ENCODE measurements at regions not wholly inside any gene's neighbourhood (a gene's known extent, or its start where the extent isn't known, plus 50 kb on each side); places are given as distances from the start of the nearest gene placed in this dataset.

DNA sequence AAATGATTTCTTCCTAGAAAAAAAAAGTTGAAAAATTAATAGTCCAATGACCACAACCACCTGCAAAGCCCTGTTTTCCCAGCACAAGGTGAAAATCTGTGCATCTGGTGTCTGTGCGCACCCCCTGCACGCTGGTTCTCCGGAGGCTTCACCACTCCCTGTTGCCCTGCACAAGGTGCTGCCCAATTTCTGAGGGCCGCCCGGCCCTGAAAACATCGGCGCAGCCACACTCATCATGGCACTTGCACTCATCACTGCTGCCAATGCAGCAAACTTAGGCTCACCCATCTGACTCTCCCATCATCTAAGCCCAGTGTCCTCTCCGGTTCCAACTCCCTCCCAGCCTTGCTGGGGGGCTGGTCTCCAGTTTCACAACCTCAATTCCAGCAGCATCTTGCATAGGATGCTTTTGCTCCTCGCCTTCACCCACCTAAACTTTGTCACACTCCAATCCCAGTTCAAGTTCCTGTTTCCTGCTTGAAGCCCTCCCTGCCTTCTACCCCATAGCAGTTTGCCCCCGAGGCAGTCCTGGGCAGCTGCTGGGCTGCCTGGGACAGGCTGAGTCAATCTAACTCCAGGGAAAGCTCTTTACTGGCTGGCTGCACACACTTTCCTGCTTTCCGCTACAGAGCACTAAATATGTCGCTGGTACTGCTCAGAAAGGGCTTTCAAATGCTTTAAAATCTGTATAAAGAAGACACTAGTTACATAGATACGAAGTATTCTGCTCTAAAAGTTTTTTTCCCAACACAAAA is 522.5 kb upstream of the ID2 start:
- Histone ChIP-seq H3K27me3 (ENCODE audit: control insufficient read depth, low read length) (no peaks in the 10 kb centered on the region), H3K4me1 (ENCODE audit: control insufficient read depth, low read length) (peaks cover 21% of the 10 kb centered on the region), H3K9me2 (replicated peaks; ENCODE audit: control insufficient read depth, low read length) (no peaks in the 10 kb centered on the region), H3K36me3 (ENCODE audit: control insufficient read depth, low read length) (no peaks in the 10 kb centered on the region), H3K9me3 (ENCODE audit: control insufficient read depth, insufficient read depth, low read length) (no peaks in the 10 kb centered on the region), H3F3A (ENCODE audit: control insufficient read depth, insufficient read depth) (no peaks in the 10 kb centered on the region), H3K4me3 (ENCODE audit: low read length) (no peak overlapping the region), H3K4me2 (ENCODE audit: low read length) (no peak overlapping the region), H3K27ac (ENCODE audit: low read depth, low read length) (no peak overlapping the region), H3K79me2 (ENCODE audit: control insufficient read depth, low read length) (no peaks in the 10 kb centered on the region), H4K20me1 (ENCODE audit: control insufficient read depth, insufficient read depth, low read depth, low read length) (no peaks in the 10 kb centered on the region)
- no peak for TF ChIP-seq CTCF (IDR thresholded peaks at IDR 0.05; ENCODE audit: low read depth, low read length, poor library complexity, severe bottlenecking)
- TF ChIP-seq EZH2phosphoT487 (IDR thresholded peaks at IDR 0.05; ENCODE audit: borderline replicate concordance, low read length): no peak

DNA sequence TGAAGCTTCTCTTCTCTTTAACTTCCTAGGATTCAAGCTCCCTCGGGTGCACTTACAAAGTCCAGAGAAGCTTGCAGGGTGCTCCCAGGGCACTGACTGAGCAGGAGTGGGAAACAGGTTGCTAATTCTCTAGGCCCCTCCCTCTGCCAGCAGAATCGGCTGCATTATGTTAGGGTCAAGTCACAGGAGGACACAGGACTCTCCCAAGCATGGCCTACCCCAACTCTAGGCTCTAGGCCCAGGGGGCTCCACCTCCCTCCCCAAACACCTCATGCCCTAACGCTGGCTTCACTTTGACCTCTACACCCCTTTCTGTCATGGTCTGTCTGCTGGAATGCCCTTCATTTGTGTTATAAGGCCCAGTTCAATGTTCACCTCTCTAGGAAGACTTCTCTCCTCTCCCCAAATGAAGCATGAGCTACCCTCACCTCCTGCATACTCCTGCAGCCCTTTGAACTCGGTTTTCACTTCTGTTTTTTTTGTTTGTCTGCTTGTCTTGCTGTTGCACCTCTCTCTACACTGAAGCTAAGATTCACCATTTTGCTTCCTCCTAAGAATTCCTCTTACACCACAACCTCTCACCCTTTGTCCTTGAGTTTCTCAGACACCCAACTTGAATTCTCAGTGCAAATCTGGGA is 521.8 kb upstream of the ID2 start:
- Histone ChIP-seq H4K20me1 (ENCODE audit: control insufficient read depth, insufficient read depth, low read depth, low read length) (no peaks in the 10 kb centered on the region), H3K9me3 (ENCODE audit: control insufficient read depth, insufficient read depth, low read length) (no peaks in the 10 kb centered on the region), H3K9me2 (replicated peaks; ENCODE audit: control insufficient read depth, low read length) (no peaks in the 10 kb centered on the region), H3F3A (ENCODE audit: control insufficient read depth, insufficient read depth) (no peaks in the 10 kb centered on the region), H3K79me2 (ENCODE audit: control insufficient read depth, low read length) (no peaks in the 10 kb centered on the region), H3K4me2 (ENCODE audit: low read length) (peak overlapping the region; percentile 30), H3K4me3 (ENCODE audit: low read length) (no peak overlapping the region), H3K27ac (ENCODE audit: low read depth, low read length) (no peak overlapping the region), H3K36me3 (ENCODE audit: control insufficient read depth, low read length) (no peaks in the 10 kb centered on the region), H3K4me1 (ENCODE audit: control insufficient read depth, low read length) (peaks cover 15% of the 10 kb centered on the region), H3K27me3 (ENCODE audit: control insufficient read depth, low read length) (no peaks in the 10 kb centered on the region)
- no peak for TF ChIP-seq CTCF (IDR thresholded peaks at IDR 0.05; ENCODE audit: low read depth, low read length, poor library complexity, severe bottlenecking)
- no peak for TF ChIP-seq EZH2phosphoT487 (IDR thresholded peaks at IDR 0.05; ENCODE audit: borderline replicate concordance, low read length)

- no peaks in the 10 kb centered on the region for H3K9me3 ChIP-seq (ENCODE audit: control insufficient read depth, insufficient read depth, low read length)
- no peaks in the 10 kb centered on the region for H3K9me2 ChIP-seq (replicated peaks; ENCODE audit: control insufficient read depth, low read length)
- H3K27me3 ChIP-seq (ENCODE audit: control insufficient read depth, low read length): no peaks in the 10 kb centered on the region
- H3K79me2 ChIP-seq (ENCODE audit: control insufficient read depth, low read length): no peaks in the 10 kb centered on the region
- TF ChIP-seq EZH2phosphoT487 (IDR thresholded peaks at IDR 0.05; ENCODE audit: borderline replicate concordance, low read length) (no peak), CTCF (IDR thresholded peaks at IDR 0.05; ENCODE audit: low read depth, low read length, poor library complexity, severe bottlenecking) (no peak)
- H3K36me3 ChIP-seq (ENCODE audit: control insufficient read depth, low read length): no peaks in the 10 kb centered on the region
- H4K20me1 ChIP-seq (ENCODE audit: control insufficient read depth, insufficient read depth, low read depth, low read length): no peaks in the 10 kb centered on the region
- H3K4me3 ChIP-seq (ENCODE audit: low read length): no peak overlapping the region
- peaks cover 15% of the 10 kb centered on the region for H3K4me1 ChIP-seq (ENCODE audit: control insufficient read depth, low read length)
- H3K4me2 ChIP-seq (ENCODE audit: low read length): no peak overlapping the region
- no peaks in the 10 kb centered on the region for H3F3A ChIP-seq (ENCODE audit: control insufficient read depth, insufficient read depth)
- H3K27ac ChIP-seq (ENCODE audit: low read depth, low read length): no peak overlapping the region
Observed at GRCh38 chr2:8160959-8161358, 520.9 kb upstream of the ID2 start.

All from DOHH2 (cell line).